ENCODE measurements at regions not wholly inside any gene's neighbourhood (a gene's known extent, or its start where the extent isn't known, plus 50 kb on each side); places are given as distances from the start of the nearest gene placed in this dataset.

- H3K18ac ChIP-seq (ENCODE audit: low read depth in 1 of 2, low read length in 2 of 2) = no peak overlapping the region
- no peak overlapping the region for H3K4ac ChIP-seq (ENCODE audit: low read depth in 1 of 2, low read length in 2 of 2)
- no peak overlapping the region for H3K9ac ChIP-seq (ENCODE audit: low read length)
- H3K14ac ChIP-seq (ENCODE audit: low read length in 2 of 2) = no peak overlapping the region
- no peak overlapping the region for H2BK5ac ChIP-seq (ENCODE audit: low read depth, low read length, poor library complexity, severe bottlenecking)
- H4K8ac ChIP-seq (ENCODE audit: low read length) = no peak overlapping the region
- H3K23ac ChIP-seq (ENCODE audit: low read length in 2 of 2) = no peak overlapping the region
- H3K36me3 ChIP-seq (ENCODE audit: control insufficient read depth in 1 of 2, insufficient read depth in 2 of 2, low read depth in 1 of 2, low read length in 2 of 2) = no peaks in the 10 kb centered on the region
- H3K9me3 ChIP-seq (ENCODE audit: control insufficient read depth, low read length) = no peaks in the 10 kb centered on the region
- no peak overlapping the region for H2AK5ac ChIP-seq (ENCODE audit: low read length, severe bottlenecking)
- no peak overlapping the region for H3K4me3 ChIP-seq (ENCODE audit: insufficient read depth in 1 of 2, low read depth in 1 of 2, low read length in 2 of 2)
- no peaks in the 10 kb centered on the region for H3K79me1 ChIP-seq (replicated peaks; ENCODE audit: low read length, poor library complexity, severe bottlenecking)
- H2AFZ ChIP-seq (ENCODE audit: low read depth, low read length) = no peak overlapping the region
- no peak overlapping the region for H3K4me2 ChIP-seq (ENCODE audit: low read length, poor library complexity, severe bottlenecking)
- H3K27me3 ChIP-seq (ENCODE audit: control insufficient read depth in 1 of 2, insufficient read depth in 1 of 2, low read length in 2 of 2) = no peaks in the 10 kb centered on the region
- H2BK120ac ChIP-seq (ENCODE audit: low read depth, low read length) = no peak overlapping the region
- no peak overlapping the region for H4K91ac ChIP-seq (ENCODE audit: low read length)
- H2BK12ac ChIP-seq (ENCODE audit: low read length in 2 of 2) = no peak overlapping the region
- no peak overlapping the region for H2BK15ac ChIP-seq (ENCODE audit: low read depth, poor library complexity, severe bottlenecking)
- WGBS = 62% methylated on average over 5 of the region's 5 CpGs
- DNase-seq = no peak
- H3K27ac ChIP-seq (ENCODE audit: low read length, poor library complexity, severe bottlenecking) = no peak overlapping the region
- peaks cover 1% of the 10 kb centered on the region for H3K4me1 ChIP-seq (ENCODE audit: control insufficient read depth, insufficient read depth, low read depth, low read length)
These were observed 225.2 kb upstream of the RGMA start for GRCh38 chr15:93314245-93314644.

GRCh38 chr15:93312891-93313486 is 224.0 kb upstream of the RGMA start:
- no peak overlapping the region for H2AK5ac ChIP-seq (ENCODE audit: low read length, severe bottlenecking)
- H3K27ac ChIP-seq (ENCODE audit: low read length, poor library complexity, severe bottlenecking) = no peak overlapping the region
- no peak overlapping the region for H3K4ac ChIP-seq (ENCODE audit: low read depth in 1 of 2, low read length in 2 of 2)
- H3K9ac ChIP-seq (ENCODE audit: low read length) = no peak overlapping the region
- peaks cover 1% of the 10 kb centered on the region for H3K4me1 ChIP-seq (ENCODE audit: control insufficient read depth, insufficient read depth, low read depth, low read length)
- H4K8ac ChIP-seq (ENCODE audit: low read length) = no peak overlapping the region
- H4K91ac ChIP-seq (ENCODE audit: low read length) = no peak overlapping the region
- no peak overlapping the region for H3K18ac ChIP-seq (ENCODE audit: low read depth in 1 of 2, low read length in 2 of 2)
- no peak overlapping the region for H3K14ac ChIP-seq (ENCODE audit: low read length in 2 of 2)
- no peak overlapping the region for H3K23ac ChIP-seq (ENCODE audit: low read length in 2 of 2)
- H3K9me3 ChIP-seq (ENCODE audit: control insufficient read depth, low read length) = no peaks in the 10 kb centered on the region
- WGBS = 62% methylated on average over 7 of the region's 7 CpGs
- H2BK5ac ChIP-seq (ENCODE audit: low read depth, low read length, poor library complexity, severe bottlenecking) = no peak overlapping the region
- no peaks in the 10 kb centered on the region for H3K36me3 ChIP-seq (ENCODE audit: control insufficient read depth in 1 of 2, insufficient read depth in 2 of 2, low read depth in 1 of 2, low read length in 2 of 2)
- H2BK120ac ChIP-seq (ENCODE audit: low read depth, low read length) = no peak overlapping the region
- H2BK15ac ChIP-seq (ENCODE audit: low read depth, poor library complexity, severe bottlenecking) = no peak overlapping the region
- no peak for DNase-seq
- no peaks in the 10 kb centered on the region for H3K27me3 ChIP-seq (ENCODE audit: control insufficient read depth in 1 of 2, insufficient read depth in 1 of 2, low read length in 2 of 2)
- H3K4me3 ChIP-seq (ENCODE audit: insufficient read depth in 1 of 2, low read depth in 1 of 2, low read length in 2 of 2) = no peak overlapping the region
- H3K4me2 ChIP-seq (ENCODE audit: low read length, poor library complexity, severe bottlenecking) = no peak overlapping the region
- H2AFZ ChIP-seq (ENCODE audit: low read depth, low read length) = no peak overlapping the region
- H2BK12ac ChIP-seq (ENCODE audit: low read length in 2 of 2) = no peak overlapping the region
- no peaks in the 10 kb centered on the region for H3K79me1 ChIP-seq (replicated peaks; ENCODE audit: low read length, poor library complexity, severe bottlenecking)

GRCh38 chr15:93311620-93312019 is 222.6 kb upstream of the RGMA start:
- Histone ChIP-seq H3K9ac (ENCODE audit: low read length) (no peak overlapping the region), H3K23ac (ENCODE audit: low read length in 2 of 2) (no peak overlapping the region), H3K18ac (ENCODE audit: low read depth in 1 of 2, low read length in 2 of 2) (no peak overlapping the region), H3K27ac (ENCODE audit: low read length, poor library complexity, severe bottlenecking) (no peak overlapping the region), H3K4ac (ENCODE audit: low read depth in 1 of 2, low read length in 2 of 2) (no peak overlapping the region), H2BK12ac (ENCODE audit: low read length in 2 of 2) (no peak overlapping the region), H3K4me1 (ENCODE audit: control insufficient read depth, insufficient read depth, low read depth, low read length) (peaks cover 1% of the 10 kb centered on the region), H2BK120ac (ENCODE audit: low read depth, low read length) (no peak overlapping the region), H3K4me2 (ENCODE audit: low read length, poor library complexity, severe bottlenecking) (no peak overlapping the region), H3K4me3 (ENCODE audit: insufficient read depth in 1 of 2, low read depth in 1 of 2, low read length in 2 of 2) (no peak overlapping the region), H3K27me3 (ENCODE audit: control insufficient read depth in 1 of 2, insufficient read depth in 1 of 2, low read length in 2 of 2) (no peaks in the 10 kb centered on the region), H3K9me3 (ENCODE audit: control insufficient read depth, low read length) (no peaks in the 10 kb centered on the region), H2BK15ac (ENCODE audit: low read depth, poor library complexity, severe bottlenecking) (no peak overlapping the region), H3K14ac (ENCODE audit: low read length in 2 of 2) (no peak overlapping the region), H2BK5ac (ENCODE audit: low read depth, low read length, poor library complexity, severe bottlenecking) (no peak overlapping the region), H3K36me3 (ENCODE audit: control insufficient read depth in 1 of 2, insufficient read depth in 2 of 2, low read depth in 1 of 2, low read length in 2 of 2) (no peaks in the 10 kb centered on the region), H3K79me1 (replicated peaks; ENCODE audit: low read length, poor library complexity, severe bottlenecking) (no peaks in the 10 kb centered on the region), H4K8ac (ENCODE audit: low read length) (no peak overlapping the region), H2AFZ (ENCODE audit: low read depth, low read length) (no peak overlapping the region), H2AK5ac (ENCODE audit: low read length, severe bottlenecking) (no peak overlapping the region), H4K91ac (ENCODE audit: low read length) (no peak overlapping the region)
- whole genome bisulfite sequencing = 72% methylated on average over 11 of the region's 11 CpGs
- DNase-seq = no peak

DNA sequence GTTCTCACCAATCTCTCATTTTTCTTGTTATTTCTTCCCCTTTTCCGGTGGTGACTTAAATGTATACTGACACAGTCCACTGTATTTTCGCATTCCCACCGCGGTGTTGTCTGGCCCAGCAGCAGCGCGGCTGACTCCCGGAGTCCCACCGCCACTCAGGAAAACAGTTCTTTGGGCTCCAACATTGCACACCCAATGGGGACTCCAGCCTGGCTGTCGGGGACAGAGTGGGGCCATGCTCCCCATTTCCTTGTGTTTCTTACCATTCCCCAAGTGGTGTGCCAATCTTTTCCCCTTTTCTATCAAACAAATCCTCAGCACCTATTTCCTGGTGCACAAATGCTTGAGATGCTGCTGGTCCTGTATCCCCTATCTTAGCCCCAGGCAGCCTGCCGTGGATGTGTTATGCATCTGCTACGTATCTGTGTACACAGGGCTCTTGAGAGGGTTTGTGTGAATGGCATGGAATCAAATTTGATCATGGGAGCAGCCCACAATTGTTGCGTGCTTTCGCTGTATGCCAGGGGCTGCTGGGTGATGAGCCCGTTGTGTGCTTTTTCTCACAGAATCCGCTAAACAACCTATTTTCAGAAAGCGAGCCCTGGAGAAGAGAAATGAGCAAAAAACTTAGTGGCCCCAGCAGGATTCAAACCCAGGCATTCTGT is 219.1 kb upstream of the RGMA start:
- no peak for DNase-seq
- Histone ChIP-seq H4K8ac (ENCODE audit: low read length) (no peak overlapping the region), H3K79me1 (replicated peaks; ENCODE audit: low read length, poor library complexity, severe bottlenecking) (no peaks in the 10 kb centered on the region), H2BK120ac (ENCODE audit: low read depth, low read length) (no peak overlapping the region), H3K27me3 (ENCODE audit: control insufficient read depth in 1 of 2, insufficient read depth in 1 of 2, low read length in 2 of 2) (no peaks in the 10 kb centered on the region), H3K14ac (ENCODE audit: low read length in 2 of 2) (no peak overlapping the region), H2AFZ (ENCODE audit: low read depth, low read length) (no peak overlapping the region), H3K9me3 (ENCODE audit: control insufficient read depth, low read length) (no peaks in the 10 kb centered on the region), H2BK12ac (ENCODE audit: low read length in 2 of 2) (no peak overlapping the region), H2BK15ac (ENCODE audit: low read depth, poor library complexity, severe bottlenecking) (no peak overlapping the region), H3K18ac (ENCODE audit: low read depth in 1 of 2, low read length in 2 of 2) (no peak overlapping the region), H3K4me1 (ENCODE audit: control insufficient read depth, insufficient read depth, low read depth, low read length) (peaks cover 1% of the 10 kb centered on the region), H3K4me3 (ENCODE audit: insufficient read depth in 1 of 2, low read depth in 1 of 2, low read length in 2 of 2) (no peak overlapping the region), H4K91ac (ENCODE audit: low read length) (no peak overlapping the region), H3K27ac (ENCODE audit: low read length, poor library complexity, severe bottlenecking) (no peak overlapping the region), H3K36me3 (ENCODE audit: control insufficient read depth in 1 of 2, insufficient read depth in 2 of 2, low read depth in 1 of 2, low read length in 2 of 2) (no peaks in the 10 kb centered on the region), H3K9ac (ENCODE audit: low read length) (no peak overlapping the region), H2AK5ac (ENCODE audit: low read length, severe bottlenecking) (no peak overlapping the region), H3K4ac (ENCODE audit: low read depth in 1 of 2, low read length in 2 of 2) (no peak overlapping the region), H3K4me2 (ENCODE audit: low read length, poor library complexity, severe bottlenecking) (no peak overlapping the region), H3K23ac (ENCODE audit: low read length in 2 of 2) (no peak overlapping the region), H2BK5ac (ENCODE audit: low read depth, low read length, poor library complexity, severe bottlenecking) (no peak overlapping the region)
- 83% methylated on average over 16 of the region's 16 CpGs for WGBS
